ENCODE measurements at regions not wholly inside any gene's neighbourhood (a gene's known extent, or its start where the extent isn't known, plus 50 kb on each side); places are given as distances from the start of the nearest gene placed in this dataset.

DNA sequence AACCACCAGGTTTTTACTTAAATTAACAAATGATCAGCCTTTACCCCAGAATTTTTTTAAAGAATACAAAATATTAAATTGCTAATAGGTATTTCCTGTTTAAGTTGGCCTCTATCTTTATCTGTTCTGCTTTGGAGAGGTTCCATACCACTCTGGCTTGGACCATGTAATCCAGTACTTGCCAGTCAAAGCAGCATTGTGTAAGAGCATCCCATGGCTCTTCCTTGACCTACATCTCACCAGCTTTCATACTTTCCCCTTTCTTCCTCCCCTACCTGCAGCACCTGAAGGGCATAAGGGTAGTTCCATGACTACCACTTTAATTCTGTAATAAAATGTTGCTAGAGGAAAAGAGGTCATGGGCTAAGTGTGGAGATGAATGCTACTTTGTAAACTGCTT is 140.8 kb upstream of the MTAP start:
- H3K4me3 ChIP-seq (ENCODE audit: low read depth, low read length) = no peak overlapping the region
- no peak for DNase-seq (ENCODE audit: low read depth)
- TF ChIP-seq, protein P1, sequence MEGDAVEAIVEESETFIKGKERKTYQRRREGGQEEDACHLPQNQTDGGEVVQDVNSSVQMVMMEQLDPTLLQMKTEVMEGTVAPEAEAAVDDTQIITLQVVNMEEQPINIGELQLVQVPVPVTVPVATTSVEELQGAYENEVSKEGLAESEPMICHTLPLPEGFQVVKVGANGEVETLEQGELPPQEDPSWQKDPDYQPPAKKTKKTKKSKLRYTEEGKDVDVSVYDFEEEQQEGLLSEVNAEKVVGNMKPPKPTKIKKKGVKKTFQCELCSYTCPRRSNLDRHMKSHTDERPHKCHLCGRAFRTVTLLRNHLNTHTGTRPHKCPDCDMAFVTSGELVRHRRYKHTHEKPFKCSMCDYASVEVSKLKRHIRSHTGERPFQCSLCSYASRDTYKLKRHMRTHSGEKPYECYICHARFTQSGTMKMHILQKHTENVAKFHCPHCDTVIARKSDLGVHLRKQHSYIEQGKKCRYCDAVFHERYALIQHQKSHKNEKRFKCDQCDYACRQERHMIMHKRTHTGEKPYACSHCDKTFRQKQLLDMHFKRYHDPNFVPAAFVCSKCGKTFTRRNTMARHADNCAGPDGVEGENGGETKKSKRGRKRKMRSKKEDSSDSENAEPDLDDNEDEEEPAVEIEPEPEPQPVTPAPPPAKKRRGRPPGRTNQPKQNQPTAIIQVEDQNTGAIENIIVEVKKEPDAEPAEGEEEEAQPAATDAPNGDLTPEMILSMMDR (IDR thresholded peaks at IDR 0.05; ENCODE audit: control insufficient read depth, extremely low read depth, insufficient read depth) = no peak

DNA sequence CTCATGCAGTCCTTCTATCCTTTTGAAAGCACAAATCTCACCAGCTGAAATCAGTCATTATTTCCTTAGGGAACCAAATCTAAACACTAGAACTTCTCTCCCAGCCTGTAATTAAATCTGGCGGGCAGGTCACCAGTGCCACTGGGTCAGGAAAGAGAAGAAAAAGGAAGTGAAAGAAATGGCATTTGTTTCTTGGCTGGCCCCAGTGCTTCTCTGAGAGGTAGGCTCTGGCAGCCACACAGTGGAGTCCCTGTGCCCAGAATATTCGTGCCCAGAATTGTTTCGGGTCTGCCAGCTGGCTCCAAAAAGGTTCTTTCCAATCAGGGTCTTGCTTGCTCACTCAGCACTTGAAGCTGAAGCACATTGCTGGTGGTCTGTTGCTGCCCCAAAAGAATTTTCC is 133.9 kb upstream of the MTAP start:
- DNase-seq (ENCODE audit: low read depth) = no peak
- H3K4me3 ChIP-seq (ENCODE audit: low read depth, low read length) = no peak overlapping the region
- TF ChIP-seq, protein P1 (IDR thresholded peaks at IDR 0.05; ENCODE audit: control insufficient read depth, extremely low read depth, insufficient read depth) = no peak

DNA sequence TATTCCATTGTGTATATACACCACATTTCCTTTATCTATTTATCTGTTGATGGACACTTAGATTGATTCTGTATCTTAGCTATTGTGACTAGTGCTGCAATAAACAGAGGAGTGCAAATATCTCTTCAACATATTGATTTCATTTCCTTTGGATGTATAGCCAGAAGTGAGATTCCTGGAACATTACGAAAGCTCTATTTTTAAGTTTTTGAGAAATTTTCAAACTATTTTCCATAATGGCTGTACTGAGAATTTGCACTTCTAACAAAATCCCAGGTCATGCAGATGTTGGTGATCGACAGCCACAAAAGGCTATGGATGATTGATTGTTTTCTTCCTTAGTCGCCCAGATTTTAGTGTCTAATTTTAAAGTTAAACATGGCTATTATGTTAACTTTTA is 132.7 kb upstream of the MTAP start:
- no peak overlapping the region for H3K4me3 ChIP-seq (ENCODE audit: low read depth, low read length)
- TF ChIP-seq, protein P1 (IDR thresholded peaks at IDR 0.05; ENCODE audit: control insufficient read depth, extremely low read depth, insufficient read depth) = no peak
- DNase-seq (ENCODE audit: low read depth) = no peak

DNA sequence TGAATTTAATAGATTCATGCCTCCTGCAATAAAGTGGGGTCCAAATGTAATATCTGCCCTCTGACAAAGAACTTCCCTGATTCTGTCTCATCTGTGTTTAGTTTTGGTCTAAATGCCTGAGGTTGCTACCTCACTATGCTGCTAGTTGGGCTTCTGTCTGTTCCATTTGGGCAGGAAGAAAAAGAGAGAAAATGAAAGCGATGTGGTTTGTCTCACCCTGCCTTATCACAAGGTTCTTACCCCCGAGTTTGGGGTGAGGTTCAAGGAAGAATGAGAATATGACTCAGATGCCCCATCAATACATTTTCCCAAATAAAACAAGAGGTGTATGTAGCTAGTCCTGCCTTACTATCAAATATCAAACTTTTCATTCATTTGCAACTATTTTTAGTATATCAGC is 132.1 kb upstream of the MTAP start:
- no peak overlapping the region for H3K4me3 ChIP-seq (ENCODE audit: low read depth, low read length)
- TF ChIP-seq, protein P1 (IDR thresholded peaks at IDR 0.05; ENCODE audit: control insufficient read depth, extremely low read depth, insufficient read depth) = no peak
- DNase-seq (ENCODE audit: low read depth) = no peak

DNA sequence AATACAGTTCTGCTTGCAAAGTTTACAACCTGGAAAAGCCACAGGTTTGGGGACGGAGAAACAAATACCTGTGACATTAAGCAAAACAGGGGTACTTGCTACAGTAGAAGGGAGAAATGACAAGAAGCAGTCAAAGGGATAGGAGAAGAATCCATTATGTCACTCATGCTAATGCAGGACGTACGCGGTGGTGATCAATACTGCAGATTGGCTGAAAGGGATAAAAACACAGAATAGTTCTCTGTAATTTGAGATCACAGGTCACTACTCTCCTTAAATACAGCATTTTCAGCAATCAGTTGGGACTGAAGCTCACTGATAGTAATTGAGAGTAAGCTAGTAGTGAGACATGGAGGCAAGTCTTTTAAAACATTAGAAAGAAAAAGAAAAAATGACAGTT is 130.3 kb upstream of the MTAP start:
- TF ChIP-seq, protein P1 (IDR thresholded peaks at IDR 0.05; ENCODE audit: control insufficient read depth, extremely low read depth, insufficient read depth) = no peak
- no peak for DNase-seq (ENCODE audit: low read depth)
- H3K4me3 ChIP-seq (ENCODE audit: low read depth, low read length) = no peak overlapping the region

DNA sequence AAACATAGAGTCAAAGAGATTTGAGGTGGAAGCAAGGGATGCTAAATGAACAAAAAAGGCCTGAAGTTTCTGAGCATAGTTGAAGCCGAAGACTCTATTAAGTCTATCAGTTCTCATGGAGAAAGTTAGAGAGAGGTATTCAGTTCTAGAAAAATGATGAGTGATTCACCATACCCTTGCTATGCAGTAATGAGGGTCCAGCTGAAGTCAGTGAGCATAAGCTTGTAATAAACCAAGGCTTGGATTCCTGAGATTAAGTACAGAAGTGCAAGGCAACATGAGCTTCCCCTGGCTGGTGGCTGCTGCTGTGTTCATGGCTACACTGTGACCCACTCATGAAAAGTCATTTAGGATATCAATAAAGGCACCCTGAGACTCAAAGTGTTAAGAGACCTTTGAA is 129.7 kb upstream of the MTAP start:
- DNase-seq (ENCODE audit: low read depth) = no peak
- no peak overlapping the region for H3K4me3 ChIP-seq (ENCODE audit: low read depth, low read length)
- TF ChIP-seq, protein P1 (IDR thresholded peaks at IDR 0.05; ENCODE audit: control insufficient read depth, extremely low read depth, insufficient read depth) = no peak

DNA sequence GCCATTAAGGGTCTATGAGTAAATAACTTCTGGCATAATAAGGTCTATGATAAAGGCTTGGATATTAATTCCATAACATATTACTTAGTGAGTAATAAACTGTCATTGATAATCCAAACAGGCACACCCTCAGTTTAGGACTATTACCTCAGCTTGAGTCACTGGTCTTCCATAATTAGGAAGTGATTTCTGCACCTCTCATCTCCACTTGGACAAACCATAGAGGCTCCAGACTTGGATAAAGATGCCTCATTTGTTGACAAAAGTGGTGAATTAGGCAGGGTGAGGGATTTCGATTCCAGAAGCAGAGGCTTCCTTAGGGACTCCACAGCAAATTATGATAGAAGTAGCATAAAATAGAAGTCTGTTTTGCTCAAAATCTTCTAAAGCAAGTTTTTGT is 127.5 kb upstream of the MTAP start:
- no peak for DNase-seq (ENCODE audit: low read depth)
- TF ChIP-seq, protein P1 (IDR thresholded peaks at IDR 0.05; ENCODE audit: control insufficient read depth, extremely low read depth, insufficient read depth) = no peak
- no peak overlapping the region for H3K4me3 ChIP-seq (ENCODE audit: low read depth, low read length)

Data from LNCaP clone FGC (cell line).